ENCODE measurements at regions not wholly inside any gene's neighbourhood (a gene's known extent, or its start where the extent isn't known, plus 50 kb on each side); places are given as distances from the start of the nearest gene placed in this dataset.

DNA sequence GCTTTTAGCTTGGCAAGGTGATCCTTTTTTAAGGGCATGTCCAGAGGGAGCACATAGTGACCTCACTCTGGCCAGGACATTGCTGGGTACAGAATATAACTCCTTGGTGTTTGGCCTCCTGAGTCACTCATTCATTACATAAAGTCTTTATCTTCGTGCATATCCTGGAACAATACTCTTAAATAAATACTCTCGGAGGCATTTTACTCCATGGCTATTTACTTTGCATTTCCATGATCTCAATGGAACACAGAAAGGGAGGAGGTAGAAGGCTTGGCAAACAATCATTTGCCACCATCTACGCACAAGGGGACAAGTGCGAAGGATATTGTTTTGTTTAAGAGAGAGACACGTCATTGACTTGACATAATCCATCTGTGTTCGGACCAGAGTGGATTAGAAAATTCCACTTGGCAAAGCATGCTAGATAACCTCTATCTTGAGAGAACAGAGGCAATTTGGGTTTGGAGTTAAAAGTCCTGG lies 210.0 kb downstream of the IRS2 start:
- TF ChIP-seq POLR2AphosphoS5 (IDR thresholded peaks at IDR 0.05; ENCODE audit: low read depth, low read length) (no peak), SIN3A (IDR thresholded peaks at IDR 0.05; ENCODE audit: borderline replicate concordance, insufficient read depth, low read length) (no peak), FOXP2 (optimal IDR thresholded peaks at IDR 0.05; ENCODE audit: borderline replicate concordance, extremely low read depth, extremely low read length, insufficient read depth) (no peak), TAF1 (IDR thresholded peaks at IDR 0.05; ENCODE audit: borderline replicate concordance, insufficient read depth, low read length) (no peak)
- TF ChIP-seq, protein P1, sequence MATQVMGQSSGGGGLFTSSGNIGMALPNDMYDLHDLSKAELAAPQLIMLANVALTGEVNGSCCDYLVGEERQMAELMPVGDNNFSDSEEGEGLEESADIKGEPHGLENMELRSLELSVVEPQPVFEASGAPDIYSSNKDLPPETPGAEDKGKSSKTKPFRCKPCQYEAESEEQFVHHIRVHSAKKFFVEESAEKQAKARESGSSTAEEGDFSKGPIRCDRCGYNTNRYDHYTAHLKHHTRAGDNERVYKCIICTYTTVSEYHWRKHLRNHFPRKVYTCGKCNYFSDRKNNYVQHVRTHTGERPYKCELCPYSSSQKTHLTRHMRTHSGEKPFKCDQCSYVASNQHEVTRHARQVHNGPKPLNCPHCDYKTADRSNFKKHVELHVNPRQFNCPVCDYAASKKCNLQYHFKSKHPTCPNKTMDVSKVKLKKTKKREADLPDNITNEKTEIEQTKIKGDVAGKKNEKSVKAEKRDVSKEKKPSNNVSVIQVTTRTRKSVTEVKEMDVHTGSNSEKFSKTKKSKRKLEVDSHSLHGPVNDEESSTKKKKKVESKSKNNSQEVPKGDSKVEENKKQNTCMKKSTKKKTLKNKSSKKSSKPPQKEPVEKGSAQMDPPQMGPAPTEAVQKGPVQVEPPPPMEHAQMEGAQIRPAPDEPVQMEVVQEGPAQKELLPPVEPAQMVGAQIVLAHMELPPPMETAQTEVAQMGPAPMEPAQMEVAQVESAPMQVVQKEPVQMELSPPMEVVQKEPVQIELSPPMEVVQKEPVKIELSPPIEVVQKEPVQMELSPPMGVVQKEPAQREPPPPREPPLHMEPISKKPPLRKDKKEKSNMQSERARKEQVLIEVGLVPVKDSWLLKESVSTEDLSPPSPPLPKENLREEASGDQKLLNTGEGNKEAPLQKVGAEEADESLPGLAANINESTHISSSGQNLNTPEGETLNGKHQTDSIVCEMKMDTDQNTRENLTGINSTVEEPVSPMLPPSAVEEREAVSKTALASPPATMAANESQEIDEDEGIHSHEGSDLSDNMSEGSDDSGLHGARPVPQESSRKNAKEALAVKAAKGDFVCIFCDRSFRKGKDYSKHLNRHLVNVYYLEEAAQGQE (IDR thresholded peaks at IDR 0.05; ENCODE audit: insufficient read depth in 1 of 2, low read depth in 2 of 2, low read length in 2 of 2) = no peak

DNA sequence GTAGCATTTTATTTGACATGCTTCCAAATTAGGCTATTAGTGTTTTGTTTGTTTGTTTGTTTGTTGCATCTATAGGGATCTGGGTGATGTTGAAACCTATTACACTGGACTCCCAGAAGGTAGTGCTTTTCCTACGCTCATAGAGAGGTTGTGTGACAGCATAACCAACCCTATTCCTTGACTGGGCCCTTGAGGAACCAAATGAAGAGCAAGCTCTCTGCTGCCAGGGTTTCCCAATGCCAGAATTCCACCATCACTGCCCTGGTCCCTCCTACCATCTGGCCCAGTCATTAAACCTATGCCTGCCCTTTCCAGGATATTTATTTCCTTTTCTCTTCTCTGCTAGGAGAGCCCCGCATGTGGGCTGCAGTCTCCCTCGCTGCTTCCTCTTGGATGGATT lies 210.6 kb downstream of the IRS2 start:
- TF ChIP-seq, protein P1 (IDR thresholded peaks at IDR 0.05; ENCODE audit: insufficient read depth in 1 of 2, low read depth in 2 of 2, low read length in 2 of 2) = no peak
- TF ChIP-seq FOXP2 (optimal IDR thresholded peaks at IDR 0.05; ENCODE audit: borderline replicate concordance, extremely low read depth, extremely low read length, insufficient read depth) (no peak), SIN3A (IDR thresholded peaks at IDR 0.05; ENCODE audit: borderline replicate concordance, insufficient read depth, low read length) (no peak), POLR2AphosphoS5 (IDR thresholded peaks at IDR 0.05; ENCODE audit: low read depth, low read length) (no peak), TAF1 (IDR thresholded peaks at IDR 0.05; ENCODE audit: borderline replicate concordance, insufficient read depth, low read length) (no peak)

DNA sequence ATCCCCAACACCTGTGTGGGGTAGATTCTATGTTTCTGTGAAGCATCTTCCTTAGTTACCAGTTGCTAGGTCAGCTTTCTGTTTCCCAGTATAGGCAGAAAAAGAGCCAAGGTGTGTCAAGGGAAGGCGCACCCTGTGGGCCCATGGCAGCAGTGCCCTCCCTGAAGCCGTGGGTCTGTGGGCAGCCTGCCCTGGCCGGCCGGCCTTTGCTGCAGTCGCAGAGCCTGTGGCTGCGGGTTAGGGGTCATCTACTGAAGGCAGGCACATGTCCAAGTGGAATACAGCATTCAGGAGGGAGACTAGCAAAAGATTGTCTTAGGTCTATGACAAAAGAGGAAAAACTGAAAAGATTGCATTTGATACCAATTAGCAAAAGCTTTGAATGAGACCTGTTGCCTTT lies 214.0 kb downstream of the IRS2 start:
- TF ChIP-seq SIN3A (IDR thresholded peaks at IDR 0.05; ENCODE audit: borderline replicate concordance, insufficient read depth, low read length) = no peak
- TF ChIP-seq FOXP2 (optimal IDR thresholded peaks at IDR 0.05; ENCODE audit: borderline replicate concordance, extremely low read depth, extremely low read length, insufficient read depth) = no peak

DNA sequence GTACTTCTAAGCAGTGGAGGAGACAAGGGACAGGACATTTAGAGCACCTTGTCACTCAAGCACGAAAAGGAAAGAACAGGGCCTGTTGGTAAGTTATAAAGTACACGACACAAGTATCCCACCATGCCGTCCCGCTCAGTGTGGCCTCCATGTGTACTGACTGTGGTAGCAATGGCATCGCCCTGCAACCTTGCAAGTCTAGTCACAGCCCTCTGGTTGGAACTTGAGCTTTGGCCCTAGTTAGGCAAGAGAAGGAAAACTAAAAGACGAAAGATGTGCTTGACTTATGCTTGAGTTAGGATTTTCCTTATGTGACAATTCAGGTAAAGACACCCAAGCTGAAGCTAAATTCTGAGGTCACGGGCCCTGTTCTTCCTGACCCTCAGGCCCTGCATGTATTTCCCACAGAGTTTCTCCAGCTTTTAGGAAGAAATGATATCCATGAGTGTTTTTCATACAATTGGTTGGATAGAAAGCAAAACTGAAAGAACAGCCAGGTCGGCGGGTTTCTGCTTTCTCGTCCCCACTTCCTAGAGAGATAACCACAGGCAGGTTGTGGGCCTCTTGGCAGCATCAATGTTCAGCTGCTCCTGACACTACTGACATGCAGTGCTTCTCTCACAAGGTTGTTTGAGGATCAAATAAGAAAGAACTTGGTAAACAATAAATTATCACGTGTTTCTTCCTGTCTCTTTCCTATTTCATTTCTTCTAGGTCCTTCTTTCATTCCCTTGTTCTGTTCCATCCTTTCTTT lies 216.2 kb downstream of the IRS2 start:
- TF ChIP-seq TAF1 (IDR thresholded peaks at IDR 0.05; ENCODE audit: borderline replicate concordance, insufficient read depth, low read length) (no peak), POLR2AphosphoS5 (IDR thresholded peaks at IDR 0.05; ENCODE audit: low read depth, low read length) (no peak), FOXP2 (optimal IDR thresholded peaks at IDR 0.05; ENCODE audit: borderline replicate concordance, extremely low read depth, extremely low read length, insufficient read depth) (no peak), SIN3A (IDR thresholded peaks at IDR 0.05; ENCODE audit: borderline replicate concordance, insufficient read depth, low read length) (no peak)
- TF ChIP-seq, protein P1 (IDR thresholded peaks at IDR 0.05; ENCODE audit: insufficient read depth in 1 of 2, low read depth in 2 of 2, low read length in 2 of 2) = no peak

DNA sequence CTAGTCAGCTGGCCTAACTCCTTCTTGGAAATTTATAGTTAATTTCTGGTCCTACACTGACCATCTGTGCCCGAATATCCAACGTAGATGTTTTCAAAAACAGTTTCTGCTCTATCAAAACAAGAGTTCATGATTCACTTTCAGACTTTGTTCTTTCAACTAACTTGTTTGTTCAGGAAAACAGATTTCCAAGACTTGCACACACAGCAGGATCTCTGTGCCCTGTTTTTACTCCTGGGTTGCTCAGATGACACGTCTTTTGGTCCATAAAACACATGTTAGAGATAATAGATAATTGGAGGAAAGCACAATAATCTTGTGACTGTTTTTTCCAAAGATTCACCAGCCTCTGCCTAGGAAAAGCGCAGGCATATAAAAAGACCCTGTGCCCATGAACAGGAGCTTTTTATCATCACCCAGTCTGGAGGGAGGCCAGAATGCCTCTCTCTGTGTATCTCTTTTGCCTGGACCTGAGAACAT lies 218.0 kb downstream of the IRS2 start:
- TF ChIP-seq SIN3A (IDR thresholded peaks at IDR 0.05; ENCODE audit: borderline replicate concordance, insufficient read depth, low read length) = no peak
- no peak for TF ChIP-seq POLR2AphosphoS5 (IDR thresholded peaks at IDR 0.05; ENCODE audit: low read depth, low read length)
- TF ChIP-seq TAF1 (IDR thresholded peaks at IDR 0.05; ENCODE audit: borderline replicate concordance, insufficient read depth, low read length) = no peak
- TF ChIP-seq, protein P1 (IDR thresholded peaks at IDR 0.05; ENCODE audit: insufficient read depth in 1 of 2, low read depth in 2 of 2, low read length in 2 of 2) = no peak
- TF ChIP-seq FOXP2 (optimal IDR thresholded peaks at IDR 0.05; ENCODE audit: borderline replicate concordance, extremely low read depth, extremely low read length, insufficient read depth) = no peak
